Neural cell (in vitro differentiated cells): ENCODE measurements at regions not wholly inside any gene's neighbourhood (a gene's known extent, or its start where the extent isn't known, plus 50 kb on each side); places are given as distances from the start of the nearest gene placed in this dataset.

ENCODE experiments used
- H2AFZ ChIP-seq: fragments of 200-600, 300-800 bp; sonication (generic), shearing (Covaris generic); 2 replicates; pipeline ENCODE4 v1.6.0; 2014; ENCODE audit warnings: low read depth, mild to moderate bottlenecking, antibody characterized with exemption, low read length, moderate library complexity
- H3F3A ChIP-seq: fragments of 200-600 bp; shearing (Covaris generic); 2 replicates; pipeline ENCODE4 v1.6.1; 2016; ENCODE audit warnings: mild to moderate bottlenecking, moderate library complexity, mixed read lengths, antibody characterized with exemption, low read length; ENCODE audit not compliant: insufficient read depth, poor library complexity, severe bottlenecking
- H3K27ac ChIP-seq: fragments of 200-600, 300-800 bp; sonication (generic), shearing (Covaris generic); 2 replicates; pipeline ENCODE4 v1.5.1; 2014; ENCODE audit warnings: mild to moderate bottlenecking, low read length, moderate library complexity
- H3K27me3 ChIP-seq: fragments of 300-800, 200-600 bp; sonication (generic), shearing (Covaris generic); 2 replicates; pipeline ENCODE4 v1.6.0; 2014; ENCODE audit warnings: mild to moderate bottlenecking, low read depth, low read length, moderate library complexity; ENCODE audit not compliant: insufficient read depth
- H3K36me3 ChIP-seq: fragments of 300-800, 200-600 bp; sonication (generic), shearing (Covaris generic); 2 replicates; pipeline ENCODE4 v1.5.1; 2014; ENCODE audit warnings: mild to moderate bottlenecking, antibody characterized with exemption, low read length, moderate library complexity; ENCODE audit not compliant: insufficient read depth
- H3K4me2 ChIP-seq: fragments of 300-800, 200-600 bp; sonication (generic), shearing (Covaris generic); 2 replicates; pipeline ENCODE4 v1.6.0; 2014; ENCODE audit warnings: mild to moderate bottlenecking, low read length
- H3K4me3 ChIP-seq: fragments of 300-800, 200-600 bp; sonication (generic), shearing (Covaris generic); 2 replicates; pipeline ENCODE4 v1.5.1; 2014; ENCODE audit warnings: mild to moderate bottlenecking, low read length, moderate library complexity
- H3K79me2 ChIP-seq: fragments of 200-600 bp; shearing (Covaris generic); replicated peaks from 2 replicates; pipeline ENCODE4 v1.6.0; 2014; ENCODE audit warnings: mild to moderate bottlenecking, low read length, moderate library complexity; ENCODE audit not compliant: insufficient read depth
- H3K9ac ChIP-seq: fragments of 300-800, 200-600 bp; sonication (generic), shearing (Covaris generic); 2 replicates; pipeline ENCODE4 v1.6.1; 2016; ENCODE audit warnings: mild to moderate bottlenecking, low read length, mixed read lengths
- H3K9me2 ChIP-seq: fragments of 200-600 bp; shearing (Covaris generic); 2 replicates; pipeline ENCODE4 v1.6.1; 2016; ENCODE audit warnings: mild to moderate bottlenecking, low read length, mixed read lengths; ENCODE audit not compliant: insufficient read depth
- H3K9me3 ChIP-seq: fragments of 200-600, 300-800 bp; sonication (generic), shearing (Covaris generic); 2 replicates; pipeline ENCODE4 v1.6.1; 2016; ENCODE audit warnings: mild to moderate bottlenecking, mixed run types, low read length, moderate library complexity, mixed read lengths
- H4K20me1 ChIP-seq: fragments of 200-600 bp; shearing (Covaris generic); 2 replicates; pipeline ENCODE4 v1.6.1; 2016; ENCODE audit warnings: mild to moderate bottlenecking, mixed run types; ENCODE audit not compliant: insufficient read depth
- CTCF ChIP-seq: fragments of 450-650 bp; IDR thresholded peaks from 2 replicates; pipeline ENCODE4 v1.5.1; 2014; ENCODE audit warnings: antibody characterized with exemption, mild to moderate bottlenecking, moderate library complexity; ENCODE audit not compliant: poor library complexity, severe bottlenecking
- EP300 ChIP-seq: fragments of 450-650 bp; conservative IDR thresholded peaks from 2 replicates; pipeline ENCODE4 v1.6.1; 2014; ENCODE audit warnings: antibody characterized with exemption, mild to moderate bottlenecking, moderate library complexity; ENCODE audit not compliant: poor library complexity, severe bottlenecking
- EZH2 ChIP-seq: fragments of 200-600, 300-800 bp; shearing (Covaris generic), sonication (generic); IDR thresholded peaks from 2 replicates; pipeline ENCODE4 v1.6.1; 2014; ENCODE audit warnings: antibody characterized with exemption, low read length, borderline replicate concordance, mild to moderate bottlenecking; ENCODE audit not compliant: insufficient read depth, poor library complexity, severe bottlenecking
- MXI1 ChIP-seq: fragments of 450-650 bp; conservative IDR thresholded peaks from 2 replicates; pipeline ENCODE4 v1.6.1; 2014; ENCODE audit warnings: antibody characterized with exemption, mild to moderate bottlenecking; ENCODE audit not compliant: poor library complexity, severe bottlenecking
- POLR2AphosphoS5 ChIP-seq: IDR thresholded peaks from 2 replicates; pipeline ENCODE4 v1.6.1; 2012
- RAD21 ChIP-seq: fragments of 450-650 bp; conservative IDR thresholded peaks from 2 replicates; pipeline ENCODE4 v1.6.1; 2014; ENCODE audit warnings: antibody characterized with exemption, mild to moderate bottlenecking, moderate library complexity
- REST ChIP-seq: IDR thresholded peaks from 2 replicates; pipeline ENCODE4 v1.6.1; 2012; ENCODE audit warnings: borderline replicate concordance
- SMC3 ChIP-seq: fragments of 450-650 bp; conservative IDR thresholded peaks from 2 replicates; pipeline ENCODE4 v1.6.1; 2014; ENCODE audit warnings: antibody characterized with exemption, mild to moderate bottlenecking, moderate library complexity; ENCODE audit not compliant: poor library complexity
- TAF1 ChIP-seq: IDR thresholded peaks from 2 replicates; pipeline ENCODE4 v1.6.1; 2012; ENCODE audit warnings: low read depth

- TF ChIP-seq SMC3 (no peak), REST (no peak), TAF1 (no peak), CTCF (no peak), POLR2AphosphoS5 (no peak), EP300 (no peak), EZH2 (no peak), MXI1 (no peak), RAD21 (no peak)
- H3K4me2 ChIP-seq = no peak overlapping the region
- no peak overlapping the region for H3K27ac ChIP-seq
- no peaks in the 10 kb centered on the region for H3F3A ChIP-seq
- H3K9me2 ChIP-seq = no peaks in the 10 kb centered on the region
- no peak overlapping the region for H3K4me3 ChIP-seq
- no peak overlapping the region for H2AFZ ChIP-seq
- H3K9me3 ChIP-seq = no peaks in the 10 kb centered on the region
- no peaks in the 10 kb centered on the region for H3K36me3 ChIP-seq
- H3K9ac ChIP-seq = no peak overlapping the region
- H3K27me3 ChIP-seq = no peaks in the 10 kb centered on the region
- H3K79me2 ChIP-seq = no peaks in the 10 kb centered on the region
- H4K20me1 ChIP-seq = no peaks in the 10 kb centered on the region
Observed at GRCh38 chr9:3575821-3576220, 50.0 kb upstream of the RFX3 start.
